SU-DHL-6 (cell line): ENCODE measurements at regions not wholly inside any gene's neighbourhood (a gene's known extent, or its start where the extent isn't known, plus 50 kb on each side); places are given as distances from the start of the nearest gene placed in this dataset.

Source experiments
- H2AFZ ChIP-seq: fragments of 200-600 bp; sonication (generic); 2 replicates; pipeline ENCODE4 v1.6.1; 2014; ENCODE audit warnings: low read depth, mild to moderate bottlenecking, moderate library complexity, mixed read lengths, antibody characterized with exemption, low read length; ENCODE audit not compliant: severe bottlenecking
- H3F3A ChIP-seq: fragments of 200-600 bp; shearing (Covaris generic); 2 replicates; pipeline ENCODE4 v1.6.0; 2016; ENCODE audit warnings: antibody characterized with exemption, mild to moderate bottlenecking; ENCODE audit not compliant: insufficient read depth
- H3K27ac ChIP-seq: fragments of 200-600 bp; sonication (generic); 2 replicates; pipeline ENCODE4 v1.5.1; 2016; ENCODE audit warnings: low read depth, mild to moderate bottlenecking, low read length, moderate library complexity, mixed read lengths
- H3K27me3 ChIP-seq: fragments of 200-600 bp; sonication (generic), shearing (Covaris generic); 2 replicates; pipeline ENCODE4 v1.6.0; 2014; ENCODE audit warnings: mild to moderate bottlenecking, low read length
- H3K36me3 ChIP-seq: fragments of 200-600 bp; sonication (generic); 2 replicates; pipeline ENCODE4 v1.6.1; 2014; ENCODE audit warnings: mild to moderate bottlenecking, low read length, mixed read lengths
- H3K4me2 ChIP-seq: fragments of 300-600, 200-600 bp; shearing (Covaris generic), sonication (generic); 2 replicates; pipeline ENCODE4 v1.6.0; 2014; ENCODE audit warnings: low read length, low read depth, mild to moderate bottlenecking; ENCODE audit not compliant: poor library complexity, severe bottlenecking
- H3K4me3 ChIP-seq: fragments of 200-600 bp; sonication (generic); 2 replicates; pipeline ENCODE4 v1.5.1; 2014; ENCODE audit warnings: antibody characterized with exemption, low read length, mild to moderate bottlenecking, mixed read lengths; ENCODE audit not compliant: insufficient read depth, poor library complexity, severe bottlenecking
- H3K79me2 ChIP-seq: fragments of 200-600 bp; sonication (generic); 2 replicates; pipeline ENCODE4 v1.6.1; 2014; ENCODE audit warnings: mild to moderate bottlenecking, low read length, moderate library complexity; ENCODE audit not compliant: insufficient read depth
- H3K9ac ChIP-seq: fragments of 200-600 bp; sonication (generic); 2 replicates; pipeline ENCODE4 v1.7.0; 2014; ENCODE audit warnings: mild to moderate bottlenecking, low read length
- H3K9me2 ChIP-seq: fragments of 200-600 bp; sonication (generic); replicated peaks from 2 replicates; pipeline ENCODE4 v1.6.1; 2014; ENCODE audit warnings: low read length; ENCODE audit not compliant: insufficient read depth
- H3K9me3 ChIP-seq: fragments of 200-600 bp; sonication (generic); 2 replicates; pipeline ENCODE4 v1.6.1; 2014; ENCODE audit warnings: low read length, mixed read lengths; ENCODE audit not compliant: insufficient read depth
- H4K20me1 ChIP-seq: fragments of 200-600 bp; sonication (generic); 2 replicates; pipeline ENCODE4 v1.6.1; 2014; ENCODE audit warnings: low read depth, mild to moderate bottlenecking, antibody characterized with exemption, low read length, moderate library complexity, mixed read lengths
- EZH2phosphoT487 ChIP-seq: fragments of 200-600 bp; sonication (generic), shearing (Covaris generic); conservative IDR thresholded peaks from 2 replicates; pipeline ENCODE4 v1.6.1; 2018; ENCODE audit warnings: mild to moderate bottlenecking, antibody characterized with exemption, low read length, moderate library complexity, mixed read lengths
- TF ChIP-seq, protein P1 (sequence below): fragments of 200-600 bp; sonication (generic); IDR thresholded peaks from one replicate; pipeline ENCODE4 v1.5.1; 2017; ENCODE audit warnings: antibody characterized with exemption, mild to moderate bottlenecking, low read length, moderate library complexity; ENCODE audit not compliant: insufficient read depth, poor library complexity, severe bottlenecking

DNA sequence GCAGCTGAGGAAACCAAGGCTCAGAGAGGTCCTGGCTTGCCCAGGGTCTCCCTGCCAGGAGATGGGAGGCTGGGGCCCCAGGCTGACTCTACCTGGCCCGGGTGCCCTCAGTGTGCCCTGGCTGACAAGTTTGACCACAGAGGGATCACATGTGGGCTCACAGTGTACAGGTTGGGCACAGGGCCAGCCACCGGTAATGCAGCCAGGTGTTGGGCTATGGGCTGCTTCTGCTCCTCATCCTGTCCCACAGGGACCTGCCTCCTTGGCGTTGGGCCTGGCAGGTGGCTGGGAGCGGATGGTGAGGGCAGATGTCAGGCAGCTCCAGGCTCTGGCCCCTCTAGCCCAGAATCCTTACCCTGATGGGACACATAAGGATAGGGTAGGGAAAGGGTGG is 250.5 kb downstream of the LOXHD1 start:
- no peak overlapping the region for H3K9ac ChIP-seq
- H3K4me2 ChIP-seq: no peak overlapping the region
- H3K9me2 ChIP-seq: no peaks in the 10 kb centered on the region
- no peak overlapping the region for H2AFZ ChIP-seq
- no peaks in the 10 kb centered on the region for H3K36me3 ChIP-seq
- no peaks in the 10 kb centered on the region for H3K79me2 ChIP-seq
- TF ChIP-seq, protein P1, sequence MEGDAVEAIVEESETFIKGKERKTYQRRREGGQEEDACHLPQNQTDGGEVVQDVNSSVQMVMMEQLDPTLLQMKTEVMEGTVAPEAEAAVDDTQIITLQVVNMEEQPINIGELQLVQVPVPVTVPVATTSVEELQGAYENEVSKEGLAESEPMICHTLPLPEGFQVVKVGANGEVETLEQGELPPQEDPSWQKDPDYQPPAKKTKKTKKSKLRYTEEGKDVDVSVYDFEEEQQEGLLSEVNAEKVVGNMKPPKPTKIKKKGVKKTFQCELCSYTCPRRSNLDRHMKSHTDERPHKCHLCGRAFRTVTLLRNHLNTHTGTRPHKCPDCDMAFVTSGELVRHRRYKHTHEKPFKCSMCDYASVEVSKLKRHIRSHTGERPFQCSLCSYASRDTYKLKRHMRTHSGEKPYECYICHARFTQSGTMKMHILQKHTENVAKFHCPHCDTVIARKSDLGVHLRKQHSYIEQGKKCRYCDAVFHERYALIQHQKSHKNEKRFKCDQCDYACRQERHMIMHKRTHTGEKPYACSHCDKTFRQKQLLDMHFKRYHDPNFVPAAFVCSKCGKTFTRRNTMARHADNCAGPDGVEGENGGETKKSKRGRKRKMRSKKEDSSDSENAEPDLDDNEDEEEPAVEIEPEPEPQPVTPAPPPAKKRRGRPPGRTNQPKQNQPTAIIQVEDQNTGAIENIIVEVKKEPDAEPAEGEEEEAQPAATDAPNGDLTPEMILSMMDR: no peak
- TF ChIP-seq EZH2phosphoT487: no peak
- no peaks in the 10 kb centered on the region for H3K27me3 ChIP-seq
- no peak overlapping the region for H3K27ac ChIP-seq
- no peak overlapping the region for H3K4me3 ChIP-seq
- no peaks in the 10 kb centered on the region for H3F3A ChIP-seq
- H4K20me1 ChIP-seq: no peaks in the 10 kb centered on the region
- H3K9me3 ChIP-seq: no peaks in the 10 kb centered on the region

DNA sequence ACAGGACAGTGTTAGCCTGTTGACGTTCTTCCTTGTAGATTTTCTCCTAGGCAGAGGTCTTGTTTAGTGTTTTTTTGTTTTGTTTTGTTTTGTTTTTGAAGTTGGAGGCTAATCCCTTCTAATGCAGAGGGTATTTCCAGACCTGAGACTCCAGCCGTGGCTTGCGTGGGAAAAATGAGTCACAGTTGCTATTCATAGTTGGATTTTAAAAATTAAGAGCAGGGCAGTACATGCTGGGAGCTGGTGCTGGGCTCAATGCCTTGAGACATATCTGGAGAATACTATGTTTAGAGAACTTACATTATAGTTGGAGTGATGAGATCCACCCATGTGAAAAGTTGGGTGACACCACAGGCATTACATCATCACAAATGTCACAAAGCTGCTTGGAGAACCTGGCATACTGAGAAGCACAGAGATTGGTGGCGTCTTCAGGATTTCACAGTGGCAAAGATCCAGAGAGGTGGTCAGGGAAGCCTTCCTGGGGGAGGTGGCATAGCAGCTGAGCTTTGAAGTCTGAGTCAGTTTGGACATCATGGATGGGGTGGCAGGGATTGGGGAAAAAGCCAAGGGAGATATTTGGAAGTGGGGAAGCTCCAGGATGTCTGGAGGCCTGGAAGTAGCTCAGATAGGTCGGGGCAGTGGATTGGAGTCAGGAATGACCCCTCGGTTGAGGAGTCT is 249.4 kb downstream of the LOXHD1 start:
- no peaks in the 10 kb centered on the region for H3F3A ChIP-seq
- no peaks in the 10 kb centered on the region for H3K27me3 ChIP-seq
- H4K20me1 ChIP-seq: no peaks in the 10 kb centered on the region
- H2AFZ ChIP-seq: no peak overlapping the region
- H3K9ac ChIP-seq: no peak overlapping the region
- H3K9me2 ChIP-seq: no peaks in the 10 kb centered on the region
- H3K79me2 ChIP-seq: no peaks in the 10 kb centered on the region
- H3K27ac ChIP-seq: no peak overlapping the region
- no peaks in the 10 kb centered on the region for H3K36me3 ChIP-seq
- H3K4me3 ChIP-seq: no peak overlapping the region
- H3K4me2 ChIP-seq: no peak overlapping the region
- TF ChIP-seq, protein P1: no peak
- TF ChIP-seq EZH2phosphoT487: no peak
- no peaks in the 10 kb centered on the region for H3K9me3 ChIP-seq

DNA sequence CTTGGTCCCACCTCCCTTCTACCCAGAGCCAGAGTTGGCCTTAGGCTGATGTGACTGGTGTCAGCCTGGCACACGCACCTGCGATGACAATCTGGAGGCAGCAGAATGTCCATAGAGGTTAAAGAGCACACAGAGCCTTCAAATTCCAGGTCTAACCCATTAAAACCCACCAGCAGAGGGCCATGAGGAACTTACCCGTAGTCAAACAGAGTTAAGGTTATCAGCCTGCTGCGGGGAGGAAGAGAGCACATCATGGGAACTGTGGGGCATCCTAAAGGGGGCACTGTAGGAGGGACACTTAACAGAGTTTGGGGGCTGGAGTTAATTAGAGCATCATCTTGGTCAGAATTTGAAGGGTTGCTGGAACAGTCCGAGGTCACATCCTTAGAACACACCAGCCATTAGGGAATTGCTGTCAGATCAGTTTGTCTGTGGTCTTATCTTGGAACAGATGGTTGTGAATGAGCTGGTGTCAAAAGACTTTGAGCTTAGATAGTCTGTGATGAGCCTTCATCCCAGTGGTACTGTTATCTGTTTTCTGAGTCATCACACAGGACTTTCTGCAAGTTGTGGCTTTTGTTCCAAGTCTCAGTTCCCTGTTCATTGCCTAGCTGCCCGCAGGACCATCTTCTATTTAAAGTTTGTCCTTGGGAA is 248.6 kb downstream of the LOXHD1 start:
- no peak overlapping the region for H3K4me3 ChIP-seq
- H3K27ac ChIP-seq: no peak overlapping the region
- no peaks in the 10 kb centered on the region for H3K9me2 ChIP-seq
- no peaks in the 10 kb centered on the region for H3K36me3 ChIP-seq
- no peaks in the 10 kb centered on the region for H3K27me3 ChIP-seq
- no peak for TF ChIP-seq EZH2phosphoT487
- TF ChIP-seq, protein P1: peak; percentile 22
- no peak overlapping the region for H2AFZ ChIP-seq
- no peaks in the 10 kb centered on the region for H3F3A ChIP-seq
- H3K79me2 ChIP-seq: no peaks in the 10 kb centered on the region
- no peaks in the 10 kb centered on the region for H4K20me1 ChIP-seq
- no peak overlapping the region for H3K9ac ChIP-seq
- H3K4me2 ChIP-seq: no peak overlapping the region
- H3K9me3 ChIP-seq: no peaks in the 10 kb centered on the region
